Hepatocyte (in vitro differentiated cells): ENCODE measurements at regions not wholly inside any gene's neighbourhood (a gene's known extent, or its start where the extent isn't known, plus 50 kb on each side); places are given as distances from the start of the nearest gene placed in this dataset.

Experiments
- DNase-seq: peaks from one replicate; pipeline ENCODE4 v3.0.0-alpha.2; 2016; ENCODE audit warnings: low spot score
- H2AFZ ChIP-seq: fragments of 200-600 bp; sonication (generic); 2 replicates; pipeline ENCODE4 v1.6.0; 2016; ENCODE audit warnings: antibody characterized with exemption, mild to moderate bottlenecking
- H3K27ac ChIP-seq: fragments of 200-600 bp; sonication (generic); 2 replicates; pipeline ENCODE4 v1.5.1; 2016; ENCODE audit warnings: mild to moderate bottlenecking
- H3K27me3 ChIP-seq: fragments of 200-600 bp; sonication (generic); 2 replicates; pipeline ENCODE4 v1.6.1; 2016
- H3K36me3 ChIP-seq: fragments of 200-600 bp; sonication (generic); replicated peaks from 2 replicates; pipeline ENCODE4 v1.5.1; 2016; ENCODE audit warnings: low read depth; ENCODE audit not compliant: insufficient read depth
- H3K4me1 ChIP-seq: fragments of 200-600 bp; sonication (generic); 2 replicates; pipeline ENCODE4 v1.5.1; 2016; ENCODE audit warnings: mild to moderate bottlenecking, moderate library complexity; ENCODE audit not compliant: insufficient read depth
- H3K4me2 ChIP-seq: fragments of 200-600 bp; sonication (generic); 2 replicates; pipeline ENCODE4 v1.6.0; 2016
- H3K4me3 ChIP-seq: fragments of 200-600 bp; sonication (generic); 2 replicates; pipeline ENCODE4 v1.5.1; 2016; ENCODE audit warnings: mild to moderate bottlenecking
- H3K79me2 ChIP-seq: fragments of 200-600 bp; sonication (generic); 2 replicates; pipeline ENCODE4 v1.6.0; 2017; ENCODE audit warnings: mild to moderate bottlenecking
- H3K9me2 ChIP-seq: fragments of 200-600 bp; sonication (generic); replicated peaks from 2 replicates; pipeline ENCODE4 v1.6.0; 2017; ENCODE audit warnings: mild to moderate bottlenecking; ENCODE audit not compliant: insufficient read depth
- H3K9me3 ChIP-seq: fragments of 200-600 bp; sonication (generic); 2 replicates; pipeline ENCODE4 v1.5.1; 2016; ENCODE audit warnings: low read depth, mild to moderate bottlenecking
- H4K20me1 ChIP-seq: fragments of 200-600 bp; sonication (generic); 2 replicates; pipeline ENCODE4 v1.6.0; 2016; ENCODE audit warnings: mild to moderate bottlenecking; ENCODE audit not compliant: insufficient read depth, poor library complexity, severe bottlenecking
- EZH2 ChIP-seq: fragments of 200-600 bp; sonication (generic); IDR thresholded peaks from 2 replicates; pipeline ENCODE4 v1.6.1; 2016; ENCODE audit warnings: antibody characterized with exemption, mild to moderate bottlenecking, borderline replicate concordance
- EZH2phosphoT487 ChIP-seq: fragments of 200-600 bp; sonication (generic); IDR thresholded peaks from one replicate; pipeline ENCODE4 v1.6.1; 2018; ENCODE audit warnings: antibody characterized with exemption, mild to moderate bottlenecking, low read depth, moderate library complexity; ENCODE audit not compliant: unreplicated experiment, severe bottlenecking
- WGBS: methylation state at CpG from one replicate; pipeline ENCODE4 v1.1.6; 2016; ENCODE audit warnings: low lambda C conversion rate; ENCODE audit errors: missing lambda C conversion rate; 5-methylcytosine and 5-hydroxymethylcytosine counted together
- TF ChIP-seq, protein P1 (sequence below): fragments of 200-600 bp; sonication (generic); IDR thresholded peaks from 2 replicates; pipeline ENCODE4 v1.5.1; 2016; ENCODE audit warnings: antibody characterized with exemption, mild to moderate bottlenecking; ENCODE audit not compliant: poor library complexity

GRCh38 chr2:67289921-67290371, 107.2 kb upstream of the ETAA1 start:
- Histone ChIP-seq H3K9me2 (no peaks in the 10 kb centered on the region), H2AFZ (no peak overlapping the region), H3K4me3 (no peak overlapping the region), H3K27me3 (no peaks in the 10 kb centered on the region), H3K79me2 (no peaks in the 10 kb centered on the region), H3K36me3 (no peaks in the 10 kb centered on the region), H3K4me2 (no peak overlapping the region), H3K4me1 (no peaks in the 10 kb centered on the region), H3K9me3 (no peaks in the 10 kb centered on the region), H3K27ac (no peak overlapping the region), H4K20me1 (no peaks in the 10 kb centered on the region)
- 90% methylated on average over 1 of the region's 1 CpG for WGBS
- no peak for TF ChIP-seq EZH2
- TF ChIP-seq, protein P1, sequence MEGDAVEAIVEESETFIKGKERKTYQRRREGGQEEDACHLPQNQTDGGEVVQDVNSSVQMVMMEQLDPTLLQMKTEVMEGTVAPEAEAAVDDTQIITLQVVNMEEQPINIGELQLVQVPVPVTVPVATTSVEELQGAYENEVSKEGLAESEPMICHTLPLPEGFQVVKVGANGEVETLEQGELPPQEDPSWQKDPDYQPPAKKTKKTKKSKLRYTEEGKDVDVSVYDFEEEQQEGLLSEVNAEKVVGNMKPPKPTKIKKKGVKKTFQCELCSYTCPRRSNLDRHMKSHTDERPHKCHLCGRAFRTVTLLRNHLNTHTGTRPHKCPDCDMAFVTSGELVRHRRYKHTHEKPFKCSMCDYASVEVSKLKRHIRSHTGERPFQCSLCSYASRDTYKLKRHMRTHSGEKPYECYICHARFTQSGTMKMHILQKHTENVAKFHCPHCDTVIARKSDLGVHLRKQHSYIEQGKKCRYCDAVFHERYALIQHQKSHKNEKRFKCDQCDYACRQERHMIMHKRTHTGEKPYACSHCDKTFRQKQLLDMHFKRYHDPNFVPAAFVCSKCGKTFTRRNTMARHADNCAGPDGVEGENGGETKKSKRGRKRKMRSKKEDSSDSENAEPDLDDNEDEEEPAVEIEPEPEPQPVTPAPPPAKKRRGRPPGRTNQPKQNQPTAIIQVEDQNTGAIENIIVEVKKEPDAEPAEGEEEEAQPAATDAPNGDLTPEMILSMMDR: no peak
- TF ChIP-seq EZH2phosphoT487: no peak
- DNase-seq: no peak

GRCh38 chr2:67290451-67291290, 106.5 kb upstream of the ETAA1 start:
- Histone ChIP-seq H3K27me3 (no peaks in the 10 kb centered on the region), H3K9me3 (no peaks in the 10 kb centered on the region), H3K4me2 (no peak overlapping the region), H3K4me3 (no peak overlapping the region), H3K79me2 (no peaks in the 10 kb centered on the region), H3K27ac (no peak overlapping the region), H4K20me1 (no peaks in the 10 kb centered on the region), H2AFZ (no peak overlapping the region), H3K4me1 (no peaks in the 10 kb centered on the region), H3K9me2 (no peaks in the 10 kb centered on the region), H3K36me3 (no peaks in the 10 kb centered on the region)
- no peak for DNase-seq
- TF ChIP-seq EZH2 (no peak), EZH2phosphoT487 (no peak)
- TF ChIP-seq, protein P1: no peak
- 87% methylated on average over 6 of the region's 6 CpGs for WGBS

DNA sequence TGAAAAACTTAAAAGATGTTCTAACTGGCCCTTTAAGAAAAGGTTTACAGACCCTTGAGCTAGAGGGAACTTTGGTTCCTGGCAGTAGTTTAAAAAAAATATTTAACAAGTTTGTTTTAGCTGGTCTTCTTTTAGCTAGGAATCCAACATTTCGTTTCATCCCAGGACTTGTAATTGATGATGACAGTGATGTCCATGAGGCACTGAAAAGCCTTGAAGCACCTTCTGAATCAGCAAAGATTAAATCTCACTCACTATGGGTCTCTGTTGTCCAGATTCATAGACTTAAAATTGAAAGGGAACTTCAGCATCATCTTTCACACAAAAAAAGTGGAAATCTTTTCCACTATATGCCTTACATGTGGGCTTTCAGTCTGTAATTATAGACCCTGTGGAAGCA, 102.9 kb upstream of the ETAA1 start:
- WGBS: 74% methylated on average over 1 of the region's 1 CpG
- H2AFZ ChIP-seq: no peak overlapping the region
- H3K4me1 ChIP-seq: no peaks in the 10 kb centered on the region
- H3K9me2 ChIP-seq: no peaks in the 10 kb centered on the region
- TF ChIP-seq, protein P1: no peak
- no peak for TF ChIP-seq EZH2phosphoT487
- TF ChIP-seq EZH2: no peak
- H3K9me3 ChIP-seq: no peaks in the 10 kb centered on the region
- no peaks in the 10 kb centered on the region for H3K79me2 ChIP-seq
- H3K36me3 ChIP-seq: no peaks in the 10 kb centered on the region
- DNase-seq: no peak
- no peak overlapping the region for H3K4me3 ChIP-seq
- no peak overlapping the region for H3K4me2 ChIP-seq
- H3K27me3 ChIP-seq: no peaks in the 10 kb centered on the region
- H4K20me1 ChIP-seq: no peaks in the 10 kb centered on the region
- no peak overlapping the region for H3K27ac ChIP-seq
